Pancreas (tissue), 10 donors: ENCODE measurements at regions not wholly inside any gene's neighbourhood (a gene's known extent, or its start where the extent isn't known, plus 50 kb on each side); places are given as distances from the start of the nearest gene placed in this dataset.
A peak's percentile ranks its signal among the peaks of the same experiment; 100 is the strongest.

Experiments
- ATAC-seq, 4 donors: fragments of 200-7000 bp; cut with Tn5 transposase; one replicate each; pipeline versions ENCODE4 v1.8.0 to v1.9.1; 2020; ENCODE audit warnings: mild to moderate bottlenecking in 4 of 4, moderate library complexity in 4 of 4
- DNase-seq, 6 donors: peaks; one replicate each; pipeline ENCODE4 v3.0.0-alpha.2; 2020
- FAIRE-seq: peaks from 2 replicates; lab custom pipeline; 2012; peaks lifted over from hg19 to GRCh38; lab: Jason Lieb, UNC
- H3K27ac ChIP-seq, 4 donors: fragments of 200-600 bp; sonication (generic); 1 replicate in 3 of 4; 2 replicates in 1 of 4; pipeline versions ENCODE4 v1.5.0 to v1.8.0; 2020
- H3K27me3 ChIP-seq, 4 donors: fragments of 200-600 bp; one replicate each; pipeline ENCODE4 v1.8.0; 2021
- H3K36me3 ChIP-seq, 3 donors: fragments of 200-600 bp; sonication (generic) in 1 of 3; one replicate each; pipeline versions ENCODE4 v1.5.0 to v1.8.0; 2020 to 2021
- H3K4me1 ChIP-seq, 3 donors: fragments of 200-600 bp; one replicate each; pipeline ENCODE4 v1.8.0; 2021
- H3K4me3 ChIP-seq, 4 donors: fragments of 200-600 bp; sonication (generic) in 2 of 4; one replicate each; pipeline versions ENCODE4 v1.5.0 to v1.8.0; 2020 to 2021
- H3K9me3 ChIP-seq, 4 donors: fragments of 200-600 bp; one replicate each; pipeline ENCODE4 v1.8.0; 2021
- WGBS, 2 donors: extraction: QIAGEN DNeasy Blood & Tissue Kit; methylation state at CpG; one replicate each; pipeline ENCODE4 v1.1.7; 2013; 5-methylcytosine and 5-hydroxymethylcytosine counted together
- intact Hi-C, 3 donors: fragments of 100-400 bp; cut with DNase I; formaldehyde crosslinking; loops; one replicate each; pipeline versions ENCODE4 v1.11.1 to v1.14.2; 2022
- TF ChIP-seq, protein P1 (sequence below), 4 donors: fragments of 200-600 bp; sonication (generic) in 3 of 4; IDR thresholded peaks; one replicate each; pipeline versions ENCODE4 v1.5.0 to v1.8.0; 2021; ENCODE audit warnings: antibody characterized with exemption in 4 of 4
- donor health status: healthy with polysubstance abuse.
- donor health status: DM: no; HTN: no; CAD: no; lungs with moderate emphysema.
- donor health status: DM: no; HTN: no; CAD: no.
- donor health status: control.
- donor health status: control.
- donor health status: Bipolar disorder and iron deficiency.
- donor health status: DM: yes; HTN: yes; CAD: no.
- donor health status: DM: no; HTN: no; CAD: no.
- donor health status: DM: no; HTN: no; CAD: no.
- donor health status: DM: yes; HTN: yes; CAD: no.

- no peak for ATAC-seq
These were observed 176.8 kb downstream of the ABHD5 start for GRCh38 chr3:43867436-43868072.

GRCh38 chr3:43869491-43869890 lies 178.8 kb downstream of the ABHD5 start:
- H3K27me3 ChIP-seq: no peaks in the 10 kb centered on the region
- H3K36me3 ChIP-seq: no peaks in the 10 kb centered on the region
- intact Hi-C loops: no loop called here
- ATAC-seq: no peak
- WGBS, 2 donors: 52 to 55% methylated on average over 3 of the region's 3 CpGs
- DNase-seq: no peak
- H3K4me1 ChIP-seq: peaks cover 0 to 3% (median 3%) of the 10 kb centered on the region in 3 donors
- TF ChIP-seq, protein P1, sequence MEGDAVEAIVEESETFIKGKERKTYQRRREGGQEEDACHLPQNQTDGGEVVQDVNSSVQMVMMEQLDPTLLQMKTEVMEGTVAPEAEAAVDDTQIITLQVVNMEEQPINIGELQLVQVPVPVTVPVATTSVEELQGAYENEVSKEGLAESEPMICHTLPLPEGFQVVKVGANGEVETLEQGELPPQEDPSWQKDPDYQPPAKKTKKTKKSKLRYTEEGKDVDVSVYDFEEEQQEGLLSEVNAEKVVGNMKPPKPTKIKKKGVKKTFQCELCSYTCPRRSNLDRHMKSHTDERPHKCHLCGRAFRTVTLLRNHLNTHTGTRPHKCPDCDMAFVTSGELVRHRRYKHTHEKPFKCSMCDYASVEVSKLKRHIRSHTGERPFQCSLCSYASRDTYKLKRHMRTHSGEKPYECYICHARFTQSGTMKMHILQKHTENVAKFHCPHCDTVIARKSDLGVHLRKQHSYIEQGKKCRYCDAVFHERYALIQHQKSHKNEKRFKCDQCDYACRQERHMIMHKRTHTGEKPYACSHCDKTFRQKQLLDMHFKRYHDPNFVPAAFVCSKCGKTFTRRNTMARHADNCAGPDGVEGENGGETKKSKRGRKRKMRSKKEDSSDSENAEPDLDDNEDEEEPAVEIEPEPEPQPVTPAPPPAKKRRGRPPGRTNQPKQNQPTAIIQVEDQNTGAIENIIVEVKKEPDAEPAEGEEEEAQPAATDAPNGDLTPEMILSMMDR (IDR thresholded peaks at IDR 0.05): no peak
- no peak for FAIRE-seq
- H3K4me3 ChIP-seq: no peak overlapping the region
- no peaks in the 10 kb centered on the region for H3K9me3 ChIP-seq
- H3K27ac ChIP-seq: peak overlapping the region in 1 of 4 donors; percentile 47

More at GRCh38 chr3:43867436-43868072, 176.8 kb downstream of the ABHD5 start:
- Histone ChIP-seq H3K27ac (no peak overlapping the region), H3K27me3 (no peaks in the 10 kb centered on the region), H3K9me3 (no peaks in the 10 kb centered on the region), H3K4me1 (peaks cover 0 to 3% (median 3%) of the 10 kb centered on the region in 3 donors), H3K4me3 (no peak overlapping the region), H3K36me3 (no peaks in the 10 kb centered on the region)
- FAIRE-seq (no peak), DNase-seq (peak in 1 of 6 donors; percentile 20)
- WGBS, 2 donors: 75 to 82% methylated on average over 8 of the region's 8 CpGs
- TF ChIP-seq, protein P1 (IDR thresholded peaks at IDR 0.05): no peak
- intact Hi-C loops: no loop called here

GRCh38 chr3:43870120-43870519 lies 179.4 kb downstream of the ABHD5 start:
- Histone ChIP-seq H3K27me3 (no peaks in the 10 kb centered on the region), H3K4me3 (no peak overlapping the region), H3K4me1 (peaks cover 0 to 3% (median 3%) of the 10 kb centered on the region in 3 donors), H3K9me3 (no peaks in the 10 kb centered on the region), H3K36me3 (no peaks in the 10 kb centered on the region), H3K27ac (peak overlapping the region in 1 of 4 donors; percentile 47)
- FAIRE-seq (no peak), ATAC-seq (peak in 3 of 4 donors; percentile 82 to 91 (median 84)), DNase-seq (peak in 3 of 6 donors; percentile 29 to 48 (median 36))
- 21 to 34% methylated on average over 2 of the region's 2 CpGs for WGBS, 2 donors
- intact Hi-C loops: no loop called here
- TF ChIP-seq, protein P1 (IDR thresholded peaks at IDR 0.05): no peak

- no peak for FAIRE-seq
- H3K9me3 ChIP-seq: no peaks in the 10 kb centered on the region
- H3K27ac ChIP-seq: no peak overlapping the region
- H3K27me3 ChIP-seq: no peaks in the 10 kb centered on the region
- intact Hi-C loops: no loop called here
- TF ChIP-seq, protein P1 (IDR thresholded peaks at IDR 0.05): no peak
- WGBS, 2 donors: 28 to 31% methylated on average over 2 of the region's 2 CpGs
- peaks cover 0 to 3% (median 3%) of the 10 kb centered on the region in 3 donors for H3K4me1 ChIP-seq
- ATAC-seq: peak in 2 of 4 donors; percentile 12 to 63
- no peak for DNase-seq
- no peak overlapping the region for H3K4me3 ChIP-seq
- H3K36me3 ChIP-seq: no peaks in the 10 kb centered on the region
These were observed 180.3 kb downstream of the ABHD5 start for GRCh38 chr3:43870844-43871626.
